Activated T-cell treated with anti-CD3 and anti-CD28 coated beads for 24 hours (primary cell): ENCODE measurements at regions not wholly inside any gene's neighbourhood (a gene's known extent, or its start where the extent isn't known, plus 50 kb on each side); places are given as distances from the start of the nearest gene placed in this dataset.
A peak's percentile ranks its signal among the peaks of the same experiment; 100 is the strongest.
"Not testable (repeated sequence)": the region's sequence is repeated elsewhere in the genome, so short reads cannot be mapped to it uniquely, and the experiment has no call there.

ENCODE experiments used
- DNase-seq: peaks from one replicate; pipeline ENCODE4 v3.0.0-alpha.2; 2020; ENCODE audit warnings: low read depth

DNA sequence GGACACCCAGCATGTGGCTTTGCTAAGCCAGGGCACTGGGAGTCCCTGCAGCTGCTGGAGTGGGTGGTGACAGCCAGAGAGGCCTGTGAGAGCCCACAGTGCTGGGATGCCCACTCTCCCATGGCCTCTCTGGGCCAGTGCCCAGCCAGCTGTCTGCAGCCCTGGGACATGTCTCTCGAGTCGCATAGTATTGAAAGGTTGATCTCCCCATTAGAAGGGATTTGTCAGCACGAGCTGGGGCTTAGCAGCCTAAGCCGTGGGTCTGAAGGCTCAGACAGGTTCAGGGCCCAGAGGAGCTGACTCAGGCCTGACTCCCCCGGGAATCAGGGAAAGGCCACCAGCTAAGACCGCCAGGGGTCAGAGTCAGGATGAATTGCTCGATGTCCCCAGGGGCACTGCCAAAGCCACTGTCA, 53.5 kb downstream of the FOXD2 start:
- DNase-seq, result no peak

DNA sequence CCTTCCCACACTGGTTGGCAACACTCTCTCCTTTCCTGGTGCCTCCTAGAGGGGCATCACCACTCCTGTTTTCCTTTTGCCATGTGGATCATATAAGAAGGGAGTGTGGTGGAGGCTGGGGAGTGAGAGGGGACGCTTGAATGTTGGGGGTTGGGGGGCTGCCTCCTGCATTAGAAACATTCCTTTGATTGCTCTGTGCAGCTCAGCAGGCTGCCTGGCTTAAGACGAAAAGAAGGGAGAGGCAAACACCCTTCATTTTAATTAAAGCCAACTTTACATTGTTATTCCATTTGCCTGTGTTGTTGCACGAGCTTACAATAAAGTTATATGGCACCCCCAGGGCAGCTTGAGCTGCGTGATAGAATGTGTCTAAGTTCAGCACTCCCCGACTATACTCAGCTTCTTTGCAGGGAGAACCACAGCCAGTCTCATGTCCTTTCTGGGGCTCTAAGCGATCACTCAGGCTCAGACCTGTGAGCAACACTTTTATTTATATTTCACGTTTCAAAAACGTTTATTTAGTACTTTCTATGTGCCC, 57.4 kb downstream of the FOXD2 start:
- no peak for DNase-seq

DNA sequence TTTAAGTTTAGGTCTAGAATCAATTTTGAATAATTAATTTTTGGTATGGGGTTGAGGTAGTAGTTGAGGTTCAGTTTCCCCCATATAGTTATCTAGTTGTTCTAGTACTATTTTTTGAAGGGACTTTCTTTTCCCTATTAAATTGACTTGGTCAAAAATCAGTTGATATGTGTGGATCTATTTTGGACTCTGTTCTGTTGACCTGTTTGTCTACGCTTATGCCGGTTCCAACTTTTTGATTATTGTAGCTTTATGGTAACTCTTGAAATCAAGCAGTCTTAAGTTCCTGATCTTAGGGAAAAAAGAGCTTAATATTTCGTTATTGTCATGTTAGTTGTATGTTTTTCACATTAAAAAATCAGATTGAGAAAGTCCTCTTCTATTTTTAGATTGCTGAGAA, 60.7 kb downstream of the FOXD2 start:
- no peak for DNase-seq

DNA sequence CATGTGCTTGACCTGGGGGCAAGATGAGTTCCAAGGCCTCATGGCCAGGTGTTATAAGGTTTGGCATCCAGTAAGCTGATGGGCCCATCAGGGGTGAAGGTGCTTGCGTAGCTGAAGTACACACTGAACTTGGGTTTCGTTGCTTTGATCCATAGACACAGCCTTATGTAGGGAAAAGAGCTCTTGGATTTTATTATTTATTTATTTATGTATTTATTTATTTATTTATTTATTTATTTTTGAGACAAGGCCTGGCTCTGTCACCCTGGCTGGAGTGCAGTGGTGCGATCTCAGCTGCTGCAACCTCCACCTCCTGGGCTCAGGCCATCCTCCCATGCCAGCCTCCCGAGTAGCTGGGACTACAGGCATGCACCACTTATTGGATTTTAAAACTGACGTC, 63.2 kb downstream of the FOXD2 start:
- DNase-seq, result no peak

DNA sequence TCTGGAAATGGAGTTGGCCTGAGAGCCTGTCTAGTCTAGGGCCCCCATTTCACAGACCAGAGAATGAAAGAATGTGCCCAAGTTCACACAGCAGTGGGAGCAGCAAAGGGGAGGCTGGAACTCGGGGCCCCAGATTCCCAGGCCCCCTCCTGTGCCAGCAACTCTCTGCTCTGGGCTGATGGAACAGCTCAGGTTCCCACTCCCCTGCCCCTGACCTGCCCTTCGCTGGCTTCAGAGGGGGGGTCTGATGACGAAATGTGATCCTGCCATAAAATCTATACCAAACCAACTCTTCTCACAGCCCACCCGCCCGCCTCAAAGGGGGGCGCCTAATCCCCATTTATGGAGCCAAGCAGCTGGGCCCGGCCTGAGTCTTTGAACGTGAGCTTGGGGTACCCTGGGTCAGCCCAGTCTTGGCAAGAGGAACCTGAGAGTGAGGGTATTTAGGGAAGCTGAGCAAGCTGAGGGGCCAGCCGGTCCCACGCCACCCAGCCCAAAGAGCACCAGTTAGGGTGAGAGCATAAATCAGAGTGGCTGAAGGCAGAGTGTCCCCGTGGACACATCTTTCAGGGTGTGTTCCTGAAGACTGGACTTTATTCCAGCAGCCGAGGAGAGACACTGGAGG, 65.0 kb downstream of the FOXD2 start:
- no peak for DNase-seq

DNA sequence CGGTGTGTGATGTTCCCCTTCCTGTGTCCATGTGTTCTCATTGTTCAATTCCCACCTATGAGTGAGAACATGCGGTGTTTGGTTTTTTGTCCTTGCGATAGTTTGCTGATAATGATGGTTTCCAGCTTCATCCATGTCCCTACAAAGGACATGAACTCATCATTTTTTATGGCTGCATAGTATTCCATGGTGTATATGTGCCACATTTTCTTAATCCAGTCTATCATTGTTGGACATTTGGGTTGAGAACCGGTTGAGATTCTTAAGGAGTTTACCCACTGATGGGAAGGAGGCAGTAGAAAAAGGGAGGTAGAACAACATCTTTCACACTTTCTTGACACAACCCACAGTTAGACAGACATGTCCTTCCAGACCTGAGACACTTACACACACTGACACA, 67.0 kb downstream of the FOXD2 start:
- DNase-seq, result not testable (repeated sequence)

DNA sequence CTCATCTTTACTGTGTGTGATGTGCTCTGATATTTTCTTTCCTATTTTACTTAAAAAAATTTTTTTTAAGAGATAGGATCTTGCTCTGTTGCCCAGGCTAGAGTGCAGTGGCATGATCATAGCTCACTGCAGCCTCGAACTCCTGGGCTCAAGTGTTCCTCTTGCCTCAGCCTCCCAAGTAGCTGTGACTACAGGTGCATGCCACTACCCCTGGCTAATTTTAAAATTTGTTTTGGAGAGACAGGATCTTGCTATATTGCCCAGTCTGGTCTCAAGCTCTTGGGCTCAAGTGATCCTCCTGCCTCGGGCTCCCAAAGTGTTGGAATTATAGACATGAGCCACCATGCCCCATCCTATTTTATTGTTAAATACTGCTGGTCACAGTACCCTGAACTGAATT, 67.4 kb downstream of the FOXD2 start:
- no peak for DNase-seq

DNA sequence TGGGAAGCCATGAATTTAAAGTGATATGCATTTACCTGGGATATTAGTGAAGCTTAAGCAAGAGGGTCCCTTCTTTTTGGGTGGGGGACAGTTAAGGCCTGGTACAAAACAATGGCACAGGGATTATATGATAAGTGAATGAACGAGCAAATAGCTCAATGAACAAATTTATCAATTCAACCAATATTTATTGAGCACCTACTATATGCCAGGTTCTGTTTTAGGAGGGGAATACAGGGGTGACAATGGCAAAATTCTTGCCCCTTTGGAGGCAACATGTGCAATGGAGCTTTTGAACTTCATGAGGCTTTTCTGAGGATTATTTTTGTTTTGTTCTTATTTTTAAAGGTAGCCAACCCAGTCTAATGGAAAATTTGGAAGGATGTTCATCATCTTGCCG, 68.2 kb downstream of the FOXD2 start:
- DNase-seq, result no peak

DNA sequence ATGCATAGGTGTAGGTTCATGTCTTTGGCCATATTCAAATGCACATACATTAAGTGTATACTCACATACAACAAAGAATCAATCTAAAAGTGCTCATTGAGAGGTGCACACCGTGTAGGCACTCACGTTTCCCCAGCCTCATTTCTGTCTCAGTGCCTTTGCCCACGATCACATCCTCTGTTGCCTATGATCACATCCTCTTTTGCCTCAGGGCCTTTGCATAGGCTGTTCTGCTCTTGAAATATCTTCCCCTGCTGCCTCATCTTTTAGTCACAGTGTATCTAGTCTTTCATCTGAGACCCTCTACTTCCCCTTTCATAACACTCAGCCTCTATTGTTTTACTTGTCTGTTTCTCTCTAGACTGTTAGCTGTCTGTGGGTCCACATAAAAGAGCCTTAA, 69.3 kb downstream of the FOXD2 start:
- no peak for DNase-seq

DNA sequence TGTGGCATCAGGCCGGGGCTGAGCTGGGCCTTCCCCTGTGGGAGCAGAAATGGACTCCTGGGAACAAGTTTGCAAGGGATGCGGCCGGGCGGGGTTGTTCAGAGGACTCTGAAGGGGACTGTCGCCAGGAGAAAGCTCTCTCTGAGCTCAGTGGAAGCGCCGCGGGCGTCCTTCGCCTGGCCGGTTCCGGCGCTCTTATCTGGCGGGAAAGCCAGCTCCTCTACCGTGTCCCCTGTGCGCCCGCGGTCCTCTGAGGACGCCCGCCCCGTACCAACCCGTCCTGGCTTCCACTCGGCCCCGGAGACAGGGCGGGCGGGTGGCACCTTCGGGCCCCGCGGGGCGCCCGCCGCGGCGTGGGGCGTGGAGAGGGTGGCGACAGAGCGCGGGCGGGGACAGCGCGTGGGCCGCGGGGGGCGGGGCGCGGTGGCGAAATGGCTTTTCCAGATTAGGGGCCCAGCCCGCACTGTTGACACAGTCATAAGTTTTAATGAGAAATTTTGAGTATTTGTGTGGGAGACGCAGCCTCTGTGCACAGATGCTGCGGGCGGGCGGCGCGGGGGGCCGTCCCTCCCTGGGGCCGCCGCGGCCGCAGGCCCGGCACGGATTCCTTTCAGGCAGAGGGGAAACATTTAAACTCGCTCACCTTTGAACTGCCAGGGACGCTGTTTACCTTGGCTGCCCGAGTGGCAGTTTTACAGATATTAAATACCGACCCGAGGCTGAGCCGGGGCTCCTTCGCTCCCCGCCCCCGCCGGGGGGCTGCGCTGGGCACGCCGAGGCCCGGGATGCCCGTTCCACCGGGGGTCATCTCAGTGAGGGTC, 70.2 kb downstream of the FOXD2 start:
- peak; percentile 14 for DNase-seq

DNA sequence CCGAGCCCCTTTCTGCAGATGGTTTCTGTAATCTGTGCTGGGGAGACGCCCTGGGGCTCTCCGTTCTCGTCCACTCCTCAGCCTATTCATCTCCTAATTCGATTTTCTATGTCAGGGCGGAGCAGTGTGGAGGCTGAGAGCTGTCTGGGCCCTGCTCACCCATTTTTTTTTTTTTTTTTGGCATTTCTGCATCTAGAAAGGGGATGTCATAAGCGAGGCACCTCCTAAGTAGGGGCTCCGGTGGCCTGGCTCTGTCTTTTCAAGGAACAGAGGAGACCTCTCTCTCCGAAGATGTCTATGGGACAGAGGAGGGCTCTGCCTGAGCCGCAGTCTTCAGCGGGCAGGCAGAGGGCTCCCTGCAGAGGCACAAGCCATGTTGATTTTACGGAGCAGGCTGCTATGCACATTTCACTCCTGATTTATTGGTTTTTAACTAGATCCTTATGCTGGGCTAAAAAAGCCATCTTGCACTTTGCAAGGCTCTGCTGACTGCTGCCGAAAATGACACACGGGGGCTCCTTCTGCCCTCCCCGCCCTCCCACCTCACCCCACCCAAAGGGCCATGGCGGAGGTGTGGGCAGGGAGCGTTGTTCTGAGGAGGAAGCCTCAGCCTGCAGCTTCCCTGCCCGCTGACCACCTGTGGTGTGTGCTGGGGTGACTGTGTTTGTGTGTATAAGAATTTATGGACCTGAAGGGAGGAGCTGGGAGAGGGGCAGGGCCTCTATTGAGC, 71.0 kb downstream of the FOXD2 start:
- DNase-seq, result no peak

DNA sequence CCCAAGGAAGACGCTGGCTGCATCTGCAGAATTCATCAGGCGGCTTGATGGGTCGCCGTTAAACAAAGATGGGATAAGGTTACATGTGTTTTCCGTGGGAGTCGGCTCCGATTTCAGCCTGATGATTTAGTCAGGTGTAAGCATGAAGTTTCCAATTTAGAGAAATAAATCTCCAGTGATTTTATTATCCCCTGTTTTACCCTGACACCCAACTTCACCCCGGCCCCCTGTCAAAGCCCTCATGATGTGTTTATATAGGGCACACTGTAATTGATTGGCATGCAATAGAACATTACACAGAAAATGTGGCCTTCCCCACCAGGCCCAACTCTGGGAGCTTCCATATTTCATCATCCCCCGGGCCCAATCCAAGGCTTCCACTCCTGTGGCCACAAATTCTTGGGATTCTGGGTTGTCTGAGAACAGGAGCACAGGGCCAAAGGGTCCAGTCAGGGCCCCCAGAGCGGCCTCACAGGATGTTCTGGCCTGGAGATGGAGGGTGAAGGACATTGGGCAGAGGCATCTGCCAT, 72.5 kb downstream of the FOXD2 start:
- DNase-seq, result no peak

DNA sequence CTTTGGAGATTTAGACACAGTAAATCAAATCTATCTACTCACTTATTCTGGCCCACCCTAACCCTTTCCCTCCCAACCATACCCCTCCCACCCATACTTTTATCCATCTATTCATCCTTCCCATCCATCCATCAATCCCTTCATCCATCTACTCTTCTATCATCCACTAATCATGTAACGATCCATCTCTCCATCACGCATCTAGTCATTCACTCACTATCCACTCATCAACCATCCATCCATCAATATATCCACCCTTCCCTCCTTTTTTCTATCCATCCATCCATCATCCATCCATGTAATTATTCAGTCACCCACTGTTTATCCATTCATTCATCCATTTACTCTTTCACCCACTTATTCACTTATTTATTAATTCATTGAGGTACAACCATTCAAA, 74.0 kb downstream of the FOXD2 start:
- no peak for DNase-seq

DNA sequence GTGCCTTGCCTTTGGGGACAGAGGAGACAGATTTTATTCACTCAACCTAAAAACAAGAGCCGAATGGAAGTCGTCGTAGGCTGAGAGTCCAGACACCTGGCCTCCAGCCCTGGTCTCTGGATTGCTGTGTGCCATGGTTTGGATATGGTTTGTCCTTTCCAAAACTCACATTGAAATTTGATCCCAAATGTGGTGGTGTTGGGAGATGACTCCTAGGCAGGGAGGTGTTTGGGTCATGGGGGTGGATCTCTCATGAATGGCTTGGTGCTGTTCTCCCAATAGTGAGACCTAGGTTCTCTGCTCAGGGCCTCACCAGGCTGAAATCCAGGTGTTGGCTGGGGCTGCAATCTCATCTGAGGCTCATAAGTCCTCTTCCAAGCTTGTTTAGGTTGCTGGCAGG, 75.5 kb downstream of the FOXD2 start:
- no peak for DNase-seq

DNA sequence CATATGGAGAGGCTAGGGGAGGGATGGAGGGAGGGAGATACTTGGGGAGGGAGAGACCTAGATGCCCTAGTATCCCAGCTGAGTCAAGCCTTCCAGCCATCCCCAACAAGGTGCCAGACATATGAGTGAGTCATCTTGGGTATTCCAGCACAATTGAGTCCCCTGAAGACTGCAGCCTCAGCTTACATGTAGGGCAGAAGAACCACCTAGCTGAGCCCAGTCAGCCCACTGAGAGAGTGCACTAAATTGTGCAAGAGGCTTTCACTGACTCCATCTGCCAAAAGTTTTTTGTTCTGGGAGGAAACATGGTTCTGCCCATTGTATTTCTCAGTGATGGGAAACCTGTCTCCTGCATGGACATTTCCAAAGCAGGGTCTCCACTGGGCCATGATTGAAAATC, 76.4 kb downstream of the FOXD2 start:
- no peak for DNase-seq

DNA sequence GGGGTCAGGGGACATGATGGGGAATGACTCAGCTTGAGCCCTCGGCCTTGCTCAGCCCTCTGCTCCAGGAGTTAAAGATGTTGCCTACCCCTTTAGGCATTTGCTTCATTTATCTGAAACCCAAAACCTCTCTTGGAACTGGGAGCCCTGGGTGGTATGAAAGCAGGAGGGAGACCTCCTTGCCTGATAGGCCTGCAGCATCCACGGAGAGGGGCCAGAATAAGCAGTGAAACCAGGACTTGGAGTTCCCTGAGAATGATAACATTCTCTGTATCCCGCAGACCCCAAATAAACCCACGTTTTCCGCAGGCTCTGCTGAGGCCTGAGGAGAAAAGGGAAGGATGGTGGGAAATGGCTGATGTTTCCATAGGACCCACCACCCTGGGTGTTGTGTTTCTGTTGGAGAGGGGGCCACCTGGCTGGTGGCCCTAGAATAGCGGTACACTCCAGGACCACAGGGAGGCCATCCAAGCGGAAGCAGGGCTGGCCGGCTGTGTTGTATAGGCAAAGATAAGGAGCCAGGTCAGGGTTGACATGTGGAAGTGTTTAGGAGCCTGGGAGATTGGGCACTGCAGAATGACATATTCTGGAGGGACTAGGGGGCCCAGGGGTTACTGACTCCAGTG, 77.4 kb downstream of the FOXD2 start:
- DNase-seq, result no peak

DNA sequence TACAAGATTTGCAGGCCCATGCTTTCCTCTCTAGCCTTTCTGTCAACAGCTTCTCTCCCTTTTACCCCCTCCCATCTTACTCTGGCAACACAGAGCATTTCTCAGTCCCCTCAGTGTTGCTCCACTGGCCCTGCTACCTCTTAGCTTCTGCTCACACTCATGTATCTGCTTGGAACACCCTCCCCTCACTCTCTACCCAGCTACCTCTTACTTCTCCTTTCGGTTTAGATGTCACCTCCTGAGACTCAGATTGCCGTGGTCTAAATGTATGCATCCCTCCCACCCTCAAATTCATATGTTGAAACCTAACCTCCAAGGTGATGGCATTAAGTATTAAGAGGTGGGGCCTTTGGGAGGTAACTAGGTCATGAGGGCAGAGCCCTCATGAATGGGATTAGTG, 80.1 kb downstream of the FOXD2 start:
- no peak for DNase-seq

DNA sequence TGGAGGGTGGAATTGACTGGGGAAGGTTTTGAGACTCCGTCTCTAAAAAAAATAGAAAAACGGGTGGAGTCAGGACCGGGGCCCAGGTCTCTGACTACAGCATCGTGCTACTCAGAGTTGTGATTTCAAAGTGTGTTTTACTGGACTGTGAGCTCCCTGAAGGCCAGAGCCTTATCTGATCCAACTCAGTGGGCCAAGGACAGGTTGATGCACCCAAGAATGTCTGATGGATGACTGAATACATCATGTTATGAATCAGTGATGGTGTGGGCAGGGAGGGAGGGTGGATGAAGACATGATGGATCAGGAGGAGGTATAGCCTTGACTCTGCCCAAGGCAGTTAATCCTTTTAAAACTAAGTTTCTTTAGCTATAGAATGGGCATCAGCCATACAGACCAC, 81.6 kb downstream of the FOXD2 start:
- DNase-seq, result no peak

DNA sequence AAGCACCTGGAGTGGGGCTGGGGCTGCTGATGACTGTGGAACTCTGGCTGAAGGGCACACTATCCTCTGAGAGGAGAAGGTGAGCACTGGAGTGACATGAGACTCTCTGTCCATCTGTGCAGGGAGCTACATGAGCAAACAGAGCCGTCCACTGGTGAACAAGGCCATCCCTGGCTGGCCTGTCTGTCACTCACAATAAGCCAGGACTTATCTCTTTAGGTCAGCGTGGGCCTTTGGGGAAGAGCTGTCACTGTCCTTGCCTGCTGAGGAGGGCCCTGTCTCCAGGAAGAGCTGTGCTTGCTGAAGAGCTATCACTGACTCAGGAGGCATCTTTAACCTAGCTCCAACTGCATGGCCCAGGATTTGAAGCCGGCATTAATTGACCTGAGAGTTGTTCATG, 82.1 kb downstream of the FOXD2 start:
- DNase-seq, result no peak

DNA sequence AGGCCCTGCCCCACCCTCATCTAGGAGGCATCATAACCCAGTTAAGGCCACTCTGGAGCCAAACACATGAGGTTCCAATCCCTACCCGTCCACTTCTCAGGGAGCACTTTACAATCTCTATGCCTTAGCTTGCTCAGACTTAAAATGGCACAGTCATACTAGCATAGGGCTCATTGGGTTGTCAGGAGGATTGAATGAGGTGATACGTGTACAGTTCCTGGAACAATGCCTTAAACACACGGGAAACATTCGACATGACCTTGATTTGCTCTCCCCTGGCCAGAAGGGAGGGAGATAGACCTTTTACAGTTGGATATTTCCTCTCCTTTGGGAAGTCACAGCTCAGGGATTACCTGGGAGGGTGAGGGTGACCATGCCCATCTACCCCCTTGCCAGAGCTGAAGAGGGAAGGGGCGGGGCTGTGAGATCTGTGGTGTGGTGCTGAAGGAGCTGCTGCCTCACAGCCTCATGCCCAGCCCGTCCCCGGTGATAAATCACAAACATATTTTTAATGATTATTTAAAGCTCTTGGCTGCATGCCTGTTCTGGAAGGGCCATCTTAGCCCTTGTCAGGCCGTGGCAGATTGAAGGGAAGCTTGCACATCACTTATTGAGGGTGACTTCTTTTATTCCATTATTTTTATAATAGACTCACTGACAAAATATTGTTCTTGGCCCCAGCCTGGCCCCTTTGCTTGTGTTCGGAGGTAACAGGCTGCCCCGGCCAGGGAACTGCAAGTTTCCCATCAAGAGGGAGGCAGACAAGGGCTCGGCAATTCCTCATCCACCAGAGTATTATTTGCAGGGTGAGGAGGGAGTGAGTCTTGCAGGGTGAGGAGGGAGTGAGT, 83.4 kb downstream of the FOXD2 start:
- DNase-seq, result no peak
